Ammon's horn (tissue), 1 donor: ENCODE measurements at regions not wholly inside any gene's neighbourhood (a gene's known extent, or its start where the extent isn't known, plus 50 kb on each side); places are given as distances from the start of the nearest gene placed in this dataset.
"Not testable (repeated sequence)": the region's sequence is repeated elsewhere in the genome, so short reads cannot be mapped to it uniquely, and the experiment has no call there.

ENCODE experiments used
- DNase-seq: peaks from one replicate; pipeline ENCODE4 v3.0.0-alpha.2; 2016; ENCODE audit warnings: low spot score

DNA sequence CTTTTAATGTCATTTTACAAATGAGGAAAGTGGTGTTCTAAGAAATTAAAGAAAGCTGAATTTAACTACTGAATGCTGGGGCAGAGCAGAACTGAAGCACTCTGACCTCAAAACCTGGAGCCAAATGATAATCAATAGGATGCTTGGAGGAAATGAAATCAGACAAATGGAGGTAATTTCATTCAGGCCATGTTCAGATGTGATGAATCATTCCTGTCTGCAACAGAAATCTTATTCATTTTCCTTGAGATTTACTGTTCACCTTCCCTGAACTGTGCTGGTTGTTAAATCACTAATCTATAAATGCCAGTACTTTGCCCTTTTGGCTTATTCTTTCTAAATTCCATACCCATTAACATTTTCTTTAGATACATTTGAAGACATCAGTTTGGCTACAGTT is 85.6 kb upstream of the SNX7 start:
- DNase-seq = no peak

DNA sequence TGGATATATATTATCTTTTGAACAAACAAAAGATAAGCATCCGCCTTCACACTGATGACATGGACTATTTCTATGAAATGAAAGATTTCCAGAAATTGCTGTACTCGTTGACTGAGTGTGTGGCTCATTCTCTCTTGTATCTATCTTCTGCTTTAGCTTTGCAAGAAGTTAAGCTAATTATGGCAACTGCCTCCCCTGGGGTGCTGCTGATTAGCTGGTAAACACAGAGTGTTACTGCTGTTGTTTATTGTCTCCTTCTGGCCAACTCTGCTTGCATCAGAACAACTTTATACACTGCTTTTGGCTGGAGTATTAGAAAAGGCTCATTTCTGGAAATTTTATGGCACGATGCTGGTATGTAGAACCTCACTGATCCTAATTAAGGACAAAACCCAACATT is 95.6 kb upstream of the SNX7 start:
- DNase-seq = no peak

DNA sequence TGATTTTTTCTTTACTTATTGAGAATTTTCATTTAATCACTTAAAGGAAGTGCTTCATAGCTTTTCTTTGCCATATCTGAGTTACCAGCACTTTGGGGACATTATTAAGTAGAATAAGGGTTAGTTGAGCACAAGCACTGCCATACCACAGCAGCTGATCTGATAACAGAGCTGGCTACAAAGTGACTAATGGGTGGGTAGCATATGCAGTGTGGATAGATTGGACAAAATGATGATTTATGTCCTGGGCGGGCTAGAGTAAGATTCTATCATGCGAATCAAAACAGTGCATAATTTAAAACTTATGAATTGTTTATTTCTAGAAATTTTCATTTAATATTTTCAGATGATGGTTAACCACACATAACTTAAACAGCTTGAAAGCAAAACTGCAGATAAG is 102.2 kb upstream of the SNX7 start:
- no peak for DNase-seq

DNA sequence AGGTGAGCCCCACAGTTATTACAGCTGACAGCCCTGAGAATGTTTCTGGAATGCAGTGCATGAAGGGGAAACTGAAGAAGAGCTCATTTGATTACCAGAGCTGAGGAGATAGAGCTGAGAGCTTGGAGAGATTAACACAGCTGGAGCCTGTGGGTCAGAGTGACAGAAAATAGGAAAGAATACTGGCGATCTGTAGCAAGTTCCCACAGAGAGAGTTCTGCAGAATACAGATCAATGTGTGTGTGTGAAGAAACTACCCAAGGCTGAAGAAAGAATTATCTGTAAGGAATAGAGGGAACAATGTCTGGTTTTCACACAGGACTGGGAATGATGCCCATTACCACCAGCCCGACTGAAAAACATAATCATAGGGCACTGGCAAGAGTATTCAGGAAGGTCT is 103.6 kb upstream of the SNX7 start:
- DNase-seq = peak; percentile 76

DNA sequence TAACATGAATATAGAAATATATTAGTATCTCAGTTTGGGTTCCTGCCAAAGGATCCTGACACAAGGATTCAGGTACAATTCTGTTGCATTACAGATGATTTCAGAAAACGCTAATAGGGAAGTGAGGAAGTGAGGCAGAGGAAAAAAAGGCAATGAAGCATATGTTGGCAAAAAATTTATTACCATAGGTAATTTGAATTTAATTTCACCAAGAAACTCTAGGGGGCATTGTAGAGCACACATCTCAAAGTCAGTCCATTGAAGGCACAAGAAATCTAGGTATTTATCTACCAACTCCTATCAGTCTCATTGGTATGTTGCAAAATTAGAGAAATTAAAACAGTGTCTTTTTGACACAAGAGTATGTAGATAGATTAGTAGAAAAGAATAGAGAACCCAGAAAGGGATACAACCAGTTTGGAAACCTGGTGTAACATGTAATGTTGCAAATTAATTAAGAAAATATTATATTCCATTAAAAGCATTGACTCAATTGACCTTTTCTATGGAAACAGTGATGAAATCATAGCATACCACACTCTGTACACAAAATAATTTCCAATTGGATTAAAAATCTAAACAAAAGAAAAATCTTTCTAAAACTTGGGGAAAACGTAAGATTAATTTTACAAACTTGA is 104.9 kb upstream of the SNX7 start:
- DNase-seq = no peak

DNA sequence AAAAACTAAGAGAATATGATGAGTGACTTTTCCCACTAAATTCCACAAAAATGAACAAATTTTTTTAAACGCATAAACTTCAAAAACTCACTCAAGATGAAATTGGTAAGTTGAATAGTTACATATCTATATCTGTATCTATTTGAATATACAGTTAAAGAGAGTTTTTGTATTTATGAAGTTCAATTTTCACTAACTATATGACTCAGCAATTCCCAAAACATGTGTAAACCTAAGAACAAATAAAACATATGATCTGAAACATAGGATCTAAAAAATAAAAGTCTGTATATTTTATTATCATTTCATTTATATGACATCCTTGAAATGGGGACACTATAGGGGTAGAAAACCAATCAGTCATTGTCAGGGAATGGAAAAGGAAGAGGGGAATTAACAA is 105.7 kb upstream of the SNX7 start:
- DNase-seq = no peak

DNA sequence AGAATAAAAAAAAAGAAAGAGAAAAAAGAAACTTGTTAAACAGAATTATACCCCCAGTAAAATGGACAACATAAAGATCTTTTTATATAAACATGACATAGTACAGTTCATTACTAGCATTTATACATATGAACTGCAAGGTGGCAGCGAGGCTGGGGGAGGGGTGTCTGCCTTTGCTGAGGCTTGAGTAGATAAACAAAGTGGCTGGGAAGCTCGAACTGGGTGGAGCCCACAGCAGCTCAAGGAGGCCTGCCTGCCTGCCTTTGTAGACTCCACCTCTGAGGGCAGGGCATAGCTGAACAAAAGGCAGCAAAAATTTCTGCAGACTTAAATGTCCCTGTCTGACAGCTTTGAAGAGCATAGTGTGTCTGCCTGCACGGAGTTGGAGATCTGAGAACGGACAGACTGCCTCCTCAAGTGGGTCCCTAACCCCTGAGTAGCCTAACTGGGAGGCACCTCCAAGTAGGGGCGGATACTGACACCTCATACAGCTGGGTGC is 108.9 kb upstream of the SNX7 start:
- DNase-seq = not testable (repeated sequence)

DNA sequence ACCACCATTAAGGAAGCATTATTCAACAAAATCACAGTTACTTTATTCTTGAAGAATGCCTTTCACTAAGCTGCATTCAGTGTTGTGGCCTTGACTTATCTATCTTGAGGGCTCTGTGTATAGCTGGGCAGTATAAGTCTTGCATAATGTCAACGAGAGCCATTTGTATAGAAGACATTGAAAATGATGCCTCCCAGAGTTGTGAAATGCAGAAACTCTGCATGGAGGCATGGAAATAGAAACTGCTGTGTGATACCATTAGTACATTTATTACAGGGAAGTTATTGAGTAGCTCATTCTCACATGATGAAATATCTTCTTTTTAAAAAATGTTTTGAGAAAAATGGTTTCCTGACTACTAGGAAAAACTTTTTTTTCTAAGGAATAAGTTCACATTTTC is 111.4 kb upstream of the SNX7 start:
- no peak for DNase-seq

DNA sequence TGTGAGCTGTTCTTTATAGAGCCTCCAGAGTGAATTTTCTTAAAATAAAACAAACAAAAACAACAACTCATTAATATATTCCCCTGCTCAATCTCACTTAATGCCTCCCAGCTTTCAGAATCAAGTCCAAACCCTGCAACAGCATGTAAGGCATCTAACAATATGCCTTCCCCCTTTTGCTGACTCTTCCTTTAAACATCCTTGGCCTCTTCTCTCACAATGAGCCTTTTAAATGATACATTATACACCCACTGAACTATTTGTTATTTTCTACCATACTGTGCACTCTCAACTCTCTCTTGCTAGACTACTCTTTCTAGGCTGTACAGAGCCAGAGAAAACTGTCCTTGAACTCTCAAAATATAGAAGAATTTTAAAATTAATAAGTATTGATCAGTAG is 115.2 kb upstream of the SNX7 start:
- DNase-seq = no peak

DNA sequence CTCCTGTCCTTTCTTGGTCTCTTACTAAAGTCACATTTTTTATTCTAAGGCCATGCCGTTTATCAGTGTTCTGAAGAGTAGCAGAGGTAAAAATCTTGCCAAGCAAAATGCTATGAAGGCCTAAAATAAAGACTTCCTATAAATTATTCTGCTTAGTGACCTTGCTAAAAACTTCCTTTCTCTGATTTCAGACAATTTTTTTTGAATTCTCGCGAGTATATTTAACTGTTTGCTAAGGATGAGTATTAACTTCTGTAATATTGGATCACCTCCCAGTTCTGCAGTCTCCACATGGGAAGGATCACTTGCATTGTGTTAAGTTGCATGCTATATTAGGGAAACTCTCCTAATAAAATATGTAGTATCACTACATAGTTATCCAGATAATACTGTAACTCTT is 123.4 kb upstream of the SNX7 start:
- DNase-seq = no peak

DNA sequence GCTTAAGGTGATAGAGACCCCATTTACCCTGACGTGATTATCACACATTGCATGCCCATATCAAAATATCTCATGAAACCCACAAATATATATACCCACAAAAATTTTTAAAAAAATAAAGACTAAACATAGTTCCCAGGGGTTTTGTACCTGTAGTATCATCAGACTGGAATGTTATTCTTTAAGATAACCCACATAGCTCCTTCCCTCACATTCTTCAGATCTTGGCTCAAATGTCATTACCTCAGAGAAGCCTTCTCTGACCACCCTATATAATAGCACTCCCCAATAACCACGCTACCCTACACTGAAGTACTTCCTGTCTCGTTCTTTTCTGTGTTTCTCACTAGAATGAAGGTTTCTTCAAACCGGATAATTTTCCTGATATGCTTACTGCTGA is 138.3 kb upstream of the SNX7 start:
- DNase-seq = no peak

DNA sequence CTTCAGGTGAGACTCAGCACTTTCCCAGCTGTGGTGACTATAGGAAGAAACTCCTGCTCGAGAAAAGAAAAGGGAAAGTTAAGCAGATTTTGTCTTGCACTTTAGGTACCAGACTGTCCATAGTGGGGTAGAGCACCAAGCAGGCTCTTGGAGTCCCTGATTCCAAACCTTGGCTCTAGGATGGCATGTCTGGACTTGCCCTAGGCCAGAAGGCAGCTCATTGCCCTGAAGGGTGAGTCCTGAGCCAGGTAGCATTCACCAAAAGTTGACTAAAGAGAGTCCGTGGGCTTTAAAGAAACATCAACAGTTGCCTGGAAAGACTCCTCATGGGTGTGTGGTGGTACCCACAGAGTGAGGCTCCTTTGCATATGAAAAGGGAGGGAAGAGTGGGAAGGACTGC is 145.2 kb upstream of the SNX7 start:
- DNase-seq = no peak

DNA sequence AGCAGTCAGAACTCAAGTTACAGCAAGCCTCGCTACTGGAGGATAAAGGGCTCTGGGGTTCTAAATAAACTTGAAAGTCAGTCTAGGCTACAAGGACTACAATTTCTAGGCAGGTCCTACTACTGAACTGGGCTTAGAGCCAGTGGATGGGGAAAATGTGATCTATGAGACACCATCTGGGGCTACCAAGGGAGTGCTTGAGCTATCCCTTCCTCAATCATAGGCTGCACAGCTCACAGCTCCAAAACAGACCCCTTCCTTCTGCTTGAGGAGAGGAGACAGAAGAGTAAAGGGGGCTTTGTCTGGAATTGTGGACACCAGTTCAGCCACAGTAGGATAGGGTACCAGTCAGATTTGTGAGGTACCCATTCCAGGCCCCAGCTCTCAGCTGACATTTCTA is 145.8 kb upstream of the SNX7 start:
- no peak for DNase-seq

DNA sequence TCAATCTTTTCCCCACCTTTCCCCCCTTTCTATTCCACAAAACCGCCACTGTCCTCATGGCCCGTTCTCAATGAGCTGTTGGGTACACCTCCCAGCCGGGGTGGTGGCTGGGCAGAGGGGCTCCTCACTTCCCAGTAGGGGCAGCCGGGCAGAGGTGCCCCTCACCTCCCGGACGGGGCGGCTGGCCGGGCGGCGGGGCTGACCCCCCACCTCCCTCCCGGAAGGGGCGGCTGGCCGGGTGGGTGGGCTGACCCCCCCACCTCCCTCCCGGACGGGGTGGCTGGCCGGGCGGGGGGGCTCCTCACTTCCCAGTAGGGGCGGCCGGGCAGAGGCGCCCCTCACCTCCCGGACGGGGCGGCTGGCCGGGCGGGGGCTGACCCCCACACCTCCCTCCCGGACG is 149.3 kb upstream of the SNX7 start:
- DNase-seq = not testable (repeated sequence)

DNA sequence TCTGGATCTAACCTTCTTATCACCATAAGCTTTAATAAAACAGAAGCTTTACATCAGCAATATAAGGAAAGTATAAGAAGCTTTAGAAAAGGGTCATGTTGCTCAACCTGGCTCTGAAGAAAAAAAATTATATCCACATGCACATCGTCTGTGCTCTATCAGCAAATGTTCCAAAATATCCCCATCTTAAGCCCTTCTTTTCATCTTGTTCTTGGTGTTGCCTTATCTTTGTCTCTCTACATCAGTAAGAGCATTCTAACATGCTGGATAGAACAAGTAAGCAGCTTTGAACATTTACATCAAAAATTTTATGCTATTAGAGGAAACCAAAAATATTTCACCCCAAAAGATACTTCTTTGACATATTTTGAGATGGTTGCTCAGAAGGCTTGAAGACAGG is 157.8 kb upstream of the SNX7 start:
- no peak for DNase-seq

DNA sequence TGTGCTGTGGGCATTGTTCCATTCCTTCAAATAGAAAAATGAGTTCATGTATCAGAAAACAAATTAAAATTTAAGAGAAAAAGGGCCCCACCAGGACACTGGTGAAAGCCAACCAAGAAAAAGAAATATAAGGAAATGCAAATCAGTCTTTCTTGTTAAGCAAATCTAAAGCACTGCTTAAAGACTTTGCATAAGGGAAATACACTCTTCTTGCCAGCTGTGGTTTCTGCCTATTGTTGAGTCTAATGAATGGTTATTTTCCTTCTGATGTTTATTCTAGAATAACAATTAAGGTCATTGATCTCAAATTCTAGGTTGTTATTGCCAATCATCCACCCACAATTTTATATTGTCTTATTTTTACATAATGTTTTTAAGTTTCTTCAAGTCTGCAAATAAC is 158.6 kb upstream of the SNX7 start:
- no peak for DNase-seq

DNA sequence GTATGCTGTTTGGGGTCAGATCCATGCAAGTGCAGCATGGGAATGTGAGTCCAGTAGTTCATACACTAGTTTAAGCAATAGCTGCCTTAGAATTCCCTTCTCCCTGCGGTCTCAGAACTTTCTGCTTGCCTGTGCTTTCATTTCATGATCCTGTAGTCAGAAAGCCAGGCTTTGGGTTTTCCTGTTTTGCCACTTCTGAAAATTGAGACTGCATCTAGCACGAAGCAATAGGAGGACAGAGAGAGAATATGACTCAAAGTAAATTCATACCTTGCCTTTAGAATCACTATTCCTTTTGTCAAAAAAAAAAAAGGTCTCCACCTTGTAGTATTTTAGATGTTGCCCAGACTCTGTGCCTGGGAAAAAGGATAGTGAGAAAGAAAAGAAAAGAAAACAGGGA is 161.2 kb upstream of the SNX7 start:
- no peak for DNase-seq

DNA sequence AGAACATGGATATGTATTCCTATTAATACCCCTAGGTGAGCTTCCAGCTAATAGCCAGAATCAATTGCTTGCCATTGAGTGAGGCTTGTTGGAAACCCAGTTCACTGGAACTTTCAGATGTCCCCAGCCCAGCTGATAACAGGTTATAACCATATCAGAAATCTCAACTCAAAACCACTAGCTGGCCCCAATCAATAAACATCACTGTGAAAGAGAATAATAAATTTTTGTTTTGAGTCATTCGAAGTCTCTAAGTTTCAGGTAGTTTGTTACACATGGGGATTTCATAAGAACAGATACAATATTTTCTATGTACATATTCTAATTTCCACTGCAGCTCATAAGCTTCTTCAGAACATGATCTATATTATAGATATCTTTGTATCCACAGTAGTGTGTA is 162.9 kb upstream of the SNX7 start:
- DNase-seq = no peak

DNA sequence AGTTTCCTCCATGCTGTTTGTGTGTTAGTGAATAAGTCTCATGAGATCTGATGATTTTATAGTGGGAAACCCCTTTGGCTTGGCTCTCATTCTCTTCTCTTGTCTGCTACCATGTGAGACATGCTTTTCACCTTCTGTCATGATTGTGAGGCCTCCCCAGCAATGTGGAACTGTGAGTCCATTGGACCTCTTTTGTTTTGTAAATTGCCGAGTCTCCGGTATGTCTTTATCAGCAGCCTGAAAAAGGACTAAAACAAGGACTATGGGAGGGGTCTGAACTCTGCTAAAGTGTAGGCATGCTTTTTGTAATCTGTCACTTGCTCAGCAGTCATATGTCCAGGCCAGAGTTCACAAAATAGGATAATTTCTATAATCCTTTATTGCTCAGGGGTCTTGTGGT is 164.0 kb upstream of the SNX7 start:
- no peak for DNase-seq

DNA sequence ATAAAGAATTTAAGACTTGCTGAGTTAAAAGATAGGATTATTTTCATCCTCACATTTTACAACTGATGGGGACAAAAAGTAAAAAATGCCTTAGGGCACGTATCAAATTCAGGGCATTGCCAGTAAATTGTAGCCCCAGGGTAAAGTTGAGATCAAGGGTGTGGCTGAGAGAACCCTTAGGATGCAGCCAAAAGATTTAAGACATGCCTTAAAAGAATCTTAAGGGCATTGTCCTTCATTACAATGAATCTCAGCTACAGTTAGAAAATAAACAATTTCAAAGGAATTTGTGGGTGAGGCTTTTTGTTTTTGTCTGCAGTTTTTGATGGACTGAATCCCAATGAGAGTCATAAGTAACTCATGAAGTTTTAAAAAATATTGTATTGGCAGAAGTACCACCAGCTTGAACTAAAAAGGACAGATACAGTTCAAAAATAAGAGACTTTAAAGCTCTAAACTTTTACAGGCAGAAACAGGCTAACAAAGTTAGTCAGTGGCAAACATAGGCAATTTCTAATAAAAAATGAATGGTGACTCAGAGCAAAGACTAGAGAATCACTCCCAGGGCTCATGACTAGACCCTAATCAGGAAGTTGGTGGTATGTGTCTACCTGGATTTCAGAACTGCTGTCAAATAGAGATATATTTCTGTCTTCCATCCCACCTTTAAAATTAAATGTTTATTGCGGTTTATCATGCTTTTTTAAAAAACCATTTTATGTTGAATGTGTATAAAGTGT is 165.1 kb upstream of the SNX7 start:
- DNase-seq = no peak

DNA sequence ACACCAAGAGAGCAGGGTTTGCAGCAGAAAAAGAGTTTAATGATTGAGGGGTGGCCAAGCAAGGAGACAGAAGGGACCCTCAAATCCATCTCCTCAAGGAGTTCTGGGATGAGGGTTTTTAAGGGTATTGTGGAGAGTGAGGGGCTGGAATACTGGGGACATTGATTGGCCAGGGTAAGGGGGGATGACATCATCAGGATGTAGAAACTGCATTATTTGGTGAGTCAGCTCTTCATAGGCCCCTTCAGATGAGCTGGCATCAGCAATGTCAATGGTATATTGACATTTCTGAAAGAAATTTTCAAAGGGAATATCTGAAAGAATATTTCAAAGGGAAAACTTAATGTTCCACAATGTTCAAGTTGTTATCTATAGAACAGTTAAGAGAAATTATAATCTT is 168.1 kb upstream of the SNX7 start:
- no peak for DNase-seq

DNA sequence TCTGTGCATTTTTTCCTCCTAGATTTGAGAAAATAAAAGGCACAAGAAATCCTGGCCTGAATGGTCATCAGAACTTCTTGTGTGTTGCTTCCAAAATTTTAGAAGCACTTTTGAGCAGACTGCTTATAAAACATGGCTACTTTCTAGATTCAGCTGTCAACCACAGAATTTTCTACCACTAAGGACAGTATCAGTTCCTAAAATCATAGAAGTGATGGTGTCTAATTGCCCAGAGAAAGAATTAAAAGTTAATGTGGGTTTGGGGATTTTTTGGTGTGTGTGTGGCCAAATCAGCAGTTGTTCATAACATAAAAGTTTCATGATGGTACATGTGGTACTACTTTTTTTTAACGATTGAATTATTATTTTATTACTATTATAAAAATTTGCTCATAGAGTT is 171.4 kb upstream of the SNX7 start:
- no peak for DNase-seq

DNA sequence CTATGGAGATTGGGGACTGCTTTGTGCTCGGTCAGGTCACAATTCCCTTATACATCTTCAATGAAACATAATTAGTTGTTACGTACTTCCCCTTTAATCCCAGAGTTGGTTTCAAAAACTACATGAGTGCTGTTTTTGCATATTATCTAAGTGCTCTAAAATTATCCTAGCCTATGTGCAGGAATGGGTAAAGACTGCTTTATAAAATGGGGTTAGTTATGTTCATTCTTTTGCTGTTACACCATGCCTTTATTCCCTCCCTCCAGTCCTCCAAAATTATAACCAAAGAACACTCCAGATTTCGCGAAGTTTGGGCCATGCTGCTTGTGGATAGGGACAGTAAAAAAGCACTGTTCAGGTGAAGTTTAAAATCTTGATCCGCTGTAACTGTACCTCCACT is 173.9 kb upstream of the SNX7 start:
- no peak for DNase-seq

DNA sequence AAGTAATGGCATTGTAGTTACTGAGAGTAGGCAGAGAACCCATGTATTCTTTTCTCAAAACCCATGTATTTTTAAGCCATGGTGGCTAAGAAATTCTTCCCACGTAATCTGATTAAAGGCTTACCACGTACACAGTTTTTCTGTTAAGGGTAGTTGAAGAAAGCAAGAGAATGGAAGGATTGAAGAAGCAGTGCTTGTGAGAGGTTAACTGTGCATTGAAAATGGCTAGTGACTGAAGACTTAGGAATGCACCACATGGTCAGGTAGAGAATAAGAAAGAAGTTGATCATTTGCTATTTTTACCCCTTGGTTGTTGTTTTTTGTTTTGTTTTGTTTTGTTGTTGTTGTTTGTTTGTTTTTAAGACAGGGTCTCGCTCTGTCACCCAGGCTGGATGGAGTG is 178.9 kb upstream of the SNX7 start:
- DNase-seq = no peak
